ENCODE measurements at regions not wholly inside any gene's neighbourhood (a gene's known extent, or its start where the extent isn't known, plus 50 kb on each side); places are given as distances from the start of the nearest gene placed in this dataset.
"Not testable (repeated sequence)": the region's sequence is repeated elsewhere in the genome, so short reads cannot be mapped to it uniquely, and the experiment has no call there.

DNA sequence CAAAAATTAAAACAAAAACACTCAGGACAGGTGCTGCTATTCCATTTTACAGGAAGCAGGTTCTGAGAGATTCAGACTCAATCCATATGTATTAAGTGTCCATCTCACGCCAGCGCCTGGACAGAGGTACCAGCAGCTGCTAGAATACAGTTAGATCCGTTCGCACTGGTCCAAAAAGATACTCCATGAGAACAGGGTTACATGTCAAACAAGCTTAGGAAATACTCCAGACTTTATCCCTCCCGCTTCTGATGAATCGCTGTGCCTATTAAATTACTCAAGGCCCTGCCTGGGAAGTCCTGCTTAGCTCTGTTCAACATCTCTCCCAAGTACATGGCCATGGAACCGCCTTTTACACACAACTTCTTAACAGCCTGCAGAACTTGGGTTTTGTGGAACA lies 50.2 kb upstream of the SLC35C1 start:
- DNase-seq: no peak

DNA sequence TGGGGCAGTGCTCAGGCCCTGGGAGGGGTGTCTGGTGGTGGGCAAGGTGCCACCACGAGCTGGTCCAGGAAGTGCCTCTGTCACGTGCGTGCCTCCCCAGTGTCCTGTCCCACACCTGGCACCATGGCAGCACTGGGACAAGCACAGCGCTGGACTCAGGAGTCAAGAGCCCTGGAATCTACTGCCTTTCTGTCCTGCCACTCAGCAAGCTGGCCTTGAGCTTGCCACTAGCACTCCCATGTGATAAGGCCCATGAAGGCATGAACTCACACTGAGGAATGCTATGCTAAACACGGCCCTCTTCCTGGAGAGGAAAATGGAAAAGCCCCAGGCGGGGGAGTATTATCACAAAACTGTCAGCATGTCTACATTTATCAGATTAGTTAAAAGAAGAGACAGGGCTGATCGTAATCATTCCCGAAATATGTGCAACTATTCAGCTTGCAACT lies 50.7 kb upstream of the SLC35C1 start:
- no peak for DNase-seq

DNA sequence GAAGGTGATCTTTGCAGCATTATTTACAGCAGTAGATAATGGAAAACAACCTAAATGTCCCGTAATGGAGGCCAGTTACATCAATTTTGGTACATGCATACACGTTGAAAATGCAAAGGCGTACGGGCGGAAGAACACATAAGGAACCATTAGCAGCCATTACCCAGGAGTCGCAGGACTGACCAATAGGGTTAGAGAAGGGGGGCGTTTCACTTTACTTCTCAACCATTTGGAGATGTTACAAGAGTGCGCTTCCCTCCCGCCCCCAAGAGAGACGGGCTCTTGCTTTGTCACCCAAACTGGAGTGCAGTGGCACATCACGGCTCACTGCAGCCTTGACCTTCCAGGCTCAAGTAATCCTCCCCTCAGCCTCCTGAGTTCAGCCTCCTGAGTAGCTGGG lies 52.8 kb upstream of the SLC35C1 start:
- no peak for DNase-seq

DNA sequence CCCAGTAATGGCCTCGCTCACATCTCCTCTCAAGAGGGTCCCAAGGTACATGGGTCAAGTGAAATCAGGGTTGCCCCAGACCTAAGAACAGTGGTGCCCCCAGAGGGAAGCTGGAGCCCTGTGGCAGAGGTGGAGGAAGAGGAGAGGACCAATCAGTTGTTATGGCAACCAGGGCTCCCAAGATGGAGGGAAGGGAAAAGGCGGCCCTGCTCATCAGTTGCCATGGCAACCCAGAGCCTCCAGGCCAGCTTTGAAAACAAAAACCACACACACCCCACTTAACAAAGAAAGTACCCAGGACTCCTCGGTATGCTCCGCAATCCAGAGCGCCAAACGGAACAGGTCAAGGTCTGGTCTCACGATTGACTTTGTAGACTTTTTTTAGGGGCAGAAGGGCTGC lies 53.5 kb upstream of the SLC35C1 start:
- DNase-seq: no peak

DNA sequence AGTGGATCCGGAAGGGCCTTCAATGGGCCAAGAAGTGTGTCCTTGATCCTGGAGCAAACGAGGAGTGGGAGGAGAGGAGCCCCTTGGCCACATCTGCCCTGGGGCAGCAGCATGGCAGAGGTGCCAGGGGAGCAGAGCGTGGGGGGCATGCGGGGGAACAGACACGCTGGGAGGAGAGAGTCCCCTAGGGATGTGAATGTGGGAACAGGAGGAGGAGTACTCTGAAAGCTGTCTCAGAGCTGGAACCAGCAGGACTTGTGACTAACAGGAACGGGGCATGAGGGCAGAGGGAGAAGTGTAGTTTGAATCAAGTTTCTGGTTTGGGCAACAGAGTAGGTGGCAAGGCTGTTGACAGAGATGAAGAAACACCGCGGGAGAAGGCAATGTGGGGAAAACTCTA lies 54.5 kb upstream of the SLC35C1 start:
- DNase-seq: no peak

DNA sequence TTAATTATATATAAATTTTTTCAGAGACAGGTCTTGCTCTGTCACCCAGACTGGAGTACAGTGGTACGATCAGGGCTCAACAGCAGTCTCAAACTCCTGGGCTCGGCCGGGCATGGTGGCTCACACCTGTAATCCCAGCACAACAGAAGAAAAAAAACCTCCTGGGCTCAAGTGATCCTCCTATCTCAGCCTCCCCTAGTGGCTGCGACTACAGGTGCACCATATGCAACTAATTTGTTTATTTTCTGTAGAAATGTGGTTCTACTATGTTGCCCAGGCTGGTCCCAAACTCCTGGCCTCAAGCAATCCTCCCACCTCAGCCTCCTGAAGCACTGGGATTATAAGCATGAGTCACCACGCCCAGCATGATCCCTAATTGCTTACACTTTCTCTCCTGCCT lies 56.1 kb upstream of the SLC35C1 start:
- DNase-seq: no peak

DNA sequence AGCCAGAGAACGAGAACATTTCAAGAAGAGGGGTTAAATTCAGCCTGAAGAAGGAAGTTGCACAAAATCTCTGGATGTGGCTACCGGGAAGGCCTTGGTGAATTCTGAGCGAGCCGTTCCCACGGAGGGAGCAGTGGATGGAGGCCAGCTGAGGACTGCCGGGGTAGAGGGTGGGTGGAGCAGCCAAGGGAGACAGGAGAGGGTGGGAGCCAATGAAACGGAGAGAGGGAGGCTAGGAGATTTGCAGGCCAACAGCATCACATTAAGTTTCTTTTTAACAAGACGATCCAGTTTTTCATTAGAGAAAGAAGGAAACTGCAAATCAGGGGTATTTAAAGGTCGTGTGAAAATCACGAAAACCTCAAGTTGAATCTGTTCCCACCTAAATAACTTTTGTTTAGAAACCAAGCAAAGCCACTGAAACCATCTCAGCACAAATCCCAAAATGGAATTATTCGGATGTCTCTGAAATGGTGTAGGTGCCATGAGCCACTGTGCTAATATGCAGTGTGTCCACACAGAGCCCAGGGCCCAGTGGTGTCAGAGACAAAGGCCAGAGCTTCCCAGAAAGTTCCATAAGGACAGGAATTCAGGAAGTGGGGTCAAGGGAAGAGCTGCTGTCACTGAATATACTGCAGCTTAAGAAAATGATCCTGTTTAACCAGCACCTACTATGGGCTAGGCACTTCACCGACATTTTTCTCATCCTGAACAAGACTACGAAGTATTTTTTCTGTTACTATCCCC lies 59.7 kb upstream of the SLC35C1 start:
- DNase-seq: no peak

DNA sequence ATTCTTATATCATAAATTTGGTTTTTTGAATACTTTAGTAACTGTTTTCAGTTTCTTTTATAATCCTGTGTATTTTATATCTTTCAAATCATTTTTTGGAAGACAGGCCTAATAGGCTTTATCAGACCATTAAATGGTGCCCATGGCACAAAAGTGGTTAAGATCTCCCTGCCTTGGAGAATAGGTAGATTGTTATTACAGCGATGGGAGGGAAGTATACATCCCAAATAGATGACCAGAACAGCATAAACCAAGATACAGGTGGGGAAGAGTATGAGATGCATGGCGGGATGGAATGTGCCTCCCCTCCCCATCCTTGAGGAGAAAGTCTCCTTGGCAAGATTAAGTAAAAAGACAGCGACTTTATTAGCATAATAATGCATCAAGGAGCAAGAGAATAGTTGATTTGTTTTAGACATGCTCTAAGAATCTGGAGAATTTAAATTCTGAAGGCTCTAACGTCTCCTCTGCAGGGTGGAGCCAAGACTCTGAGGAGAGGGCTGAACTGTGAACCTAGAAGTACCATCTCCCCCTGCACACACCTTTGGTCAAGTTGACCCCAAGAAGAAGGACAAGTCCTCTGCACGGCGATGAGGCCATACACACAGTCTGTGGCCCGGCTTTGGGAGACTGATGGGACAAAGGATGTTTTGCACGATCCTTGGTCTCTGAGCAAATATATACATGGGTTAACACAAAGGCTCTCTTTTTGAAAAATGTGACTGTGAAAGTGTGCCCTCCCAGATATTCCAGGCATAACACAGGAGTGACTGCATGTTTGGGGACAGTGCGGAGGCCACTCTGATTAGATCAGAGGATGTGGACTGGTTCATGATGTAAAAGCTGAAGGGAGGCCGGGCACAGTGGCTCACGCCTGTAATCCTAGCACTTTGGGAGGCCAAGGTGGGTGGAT lies 61.1 kb upstream of the SLC35C1 start:
- DNase-seq: no peak

DNA sequence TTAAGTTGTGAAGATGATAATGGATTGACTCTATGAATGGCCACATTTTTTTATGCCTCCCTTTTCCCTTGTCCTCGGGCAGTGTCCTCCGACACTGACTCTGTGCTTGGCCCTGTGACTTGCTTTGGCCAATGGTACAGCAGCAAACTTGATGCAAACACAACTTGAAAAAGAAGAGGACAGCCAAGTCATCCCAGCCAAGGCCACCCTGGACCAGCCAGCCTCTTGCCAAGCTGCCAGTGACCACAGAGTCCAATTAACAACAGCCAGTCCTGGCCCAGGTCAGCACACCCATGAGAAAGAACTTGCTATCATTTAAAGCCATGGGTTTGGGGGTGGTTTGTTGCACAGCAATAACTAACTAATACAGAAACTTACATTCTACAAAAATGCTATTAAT lies 63.4 kb upstream of the SLC35C1 start:
- no peak for DNase-seq

DNA sequence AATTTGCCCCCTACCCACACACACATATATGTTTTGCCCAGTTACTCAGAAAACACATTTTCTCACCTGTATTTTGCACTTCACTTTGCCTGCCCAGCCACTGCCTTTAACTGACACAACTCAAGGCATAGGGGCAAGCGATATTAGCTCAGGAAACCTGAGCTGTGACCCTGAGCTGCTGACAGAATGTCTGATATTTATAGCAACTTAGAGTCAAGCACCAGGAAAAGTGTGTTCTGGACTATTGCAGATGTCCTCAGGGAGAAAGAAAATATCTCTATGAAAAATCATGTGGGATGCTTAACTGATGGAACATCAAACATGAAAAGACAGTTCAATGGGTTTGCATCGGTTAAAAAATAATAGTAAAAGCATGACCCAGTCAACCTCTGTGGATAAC lies 63.9 kb upstream of the SLC35C1 start:
- DNase-seq: no peak

DNA sequence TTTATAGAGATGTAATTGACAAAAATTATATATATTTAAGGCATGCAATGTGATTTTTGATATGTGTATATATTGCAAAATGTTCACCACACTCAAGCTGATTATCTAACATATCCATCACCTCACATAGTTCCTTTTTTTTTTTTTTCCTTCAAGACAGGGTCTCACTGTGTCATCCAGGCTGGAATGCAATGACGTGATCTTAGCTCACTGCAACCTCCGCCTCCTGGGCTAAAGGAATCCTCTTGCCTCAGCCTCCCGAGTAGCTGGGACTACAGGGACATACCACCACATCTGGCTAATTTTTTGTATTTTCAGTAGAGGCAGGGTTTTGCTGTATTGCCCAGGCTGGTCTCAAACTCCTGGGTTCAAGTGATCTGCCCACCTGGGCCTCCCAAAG lies 65.1 kb upstream of the SLC35C1 start:
- no peak for DNase-seq

DNA sequence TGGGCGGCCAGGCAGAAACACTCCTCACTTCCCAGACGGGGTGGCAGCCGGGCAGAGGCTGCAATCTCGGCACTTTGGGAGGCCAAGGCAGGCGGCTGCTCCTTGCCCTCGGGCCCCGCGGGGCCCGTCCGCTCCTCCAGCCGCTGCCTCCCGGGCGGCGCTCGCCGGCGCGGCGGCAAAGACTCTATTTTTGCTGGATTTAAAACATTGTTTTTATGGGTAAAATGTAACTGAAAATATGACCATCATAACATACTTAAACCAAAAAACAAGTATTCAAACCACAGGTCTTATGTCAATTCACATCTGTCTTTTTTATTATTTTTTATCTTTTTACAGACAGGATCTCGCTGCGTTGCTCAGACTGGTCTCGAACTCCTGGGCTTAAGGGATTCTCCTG lies 65.9 kb upstream of the SLC35C1 start:
- not testable (repeated sequence) for DNase-seq

DNA sequence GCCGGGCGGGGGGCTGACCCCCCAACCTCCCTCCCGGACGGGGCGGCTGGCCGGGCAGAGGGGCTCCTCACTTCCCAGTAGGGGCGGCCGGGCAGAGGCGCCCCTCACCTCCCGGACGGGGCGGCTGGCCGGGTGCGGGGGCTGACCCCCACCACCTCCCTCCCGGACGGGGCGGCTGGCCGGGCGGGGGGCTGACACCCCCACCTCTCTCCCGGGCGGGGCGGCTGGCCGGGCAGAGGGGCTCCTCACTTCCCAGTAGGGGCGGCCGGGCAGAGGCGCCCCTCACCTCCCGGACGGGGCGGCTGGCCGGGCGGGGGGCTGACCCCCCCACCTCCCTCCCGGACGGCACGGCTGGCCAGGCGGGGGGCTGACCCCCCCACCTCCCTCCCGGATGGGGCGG lies 66.8 kb upstream of the SLC35C1 start:
- not testable (repeated sequence) for DNase-seq

DNA sequence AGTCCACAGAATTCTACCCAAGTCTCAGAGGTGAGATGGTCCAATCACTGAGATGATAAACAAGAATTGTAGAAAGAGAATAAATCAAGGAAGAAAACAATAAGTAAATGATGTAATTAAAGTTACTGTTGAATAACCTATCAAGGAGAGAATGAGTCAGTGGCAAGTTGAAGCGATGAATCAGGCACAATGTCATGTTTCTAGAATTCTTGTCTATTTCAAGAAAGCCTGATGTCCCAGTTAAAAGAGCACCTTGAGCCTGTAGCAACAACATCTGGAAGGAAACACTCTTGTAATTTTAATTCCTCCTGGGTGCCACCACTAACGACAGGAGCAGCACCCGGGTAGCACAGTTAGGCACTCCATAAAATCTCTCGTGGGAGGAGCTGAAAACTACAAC lies 67.9 kb upstream of the SLC35C1 start:
- DNase-seq: no peak

DNA sequence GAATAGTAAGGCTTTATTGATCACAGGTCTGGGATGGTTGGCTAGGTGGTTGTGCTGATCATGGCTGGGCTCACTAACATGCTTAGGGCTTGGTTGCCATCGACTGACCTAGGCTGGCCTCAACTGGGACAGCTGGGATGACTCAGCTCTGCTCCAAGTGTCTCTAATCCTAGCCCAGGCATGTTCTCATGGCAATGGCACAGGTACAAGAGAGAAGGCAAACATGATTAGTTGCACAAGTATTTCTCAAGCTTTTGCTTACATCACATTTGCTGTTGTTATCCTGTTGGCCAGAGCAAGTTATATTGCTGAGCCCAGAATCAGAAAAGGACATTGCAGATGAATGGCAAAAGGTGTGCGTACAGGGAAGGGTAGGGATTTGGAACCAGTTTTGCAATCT lies 68.5 kb upstream of the SLC35C1 start:
- no peak for DNase-seq

DNA sequence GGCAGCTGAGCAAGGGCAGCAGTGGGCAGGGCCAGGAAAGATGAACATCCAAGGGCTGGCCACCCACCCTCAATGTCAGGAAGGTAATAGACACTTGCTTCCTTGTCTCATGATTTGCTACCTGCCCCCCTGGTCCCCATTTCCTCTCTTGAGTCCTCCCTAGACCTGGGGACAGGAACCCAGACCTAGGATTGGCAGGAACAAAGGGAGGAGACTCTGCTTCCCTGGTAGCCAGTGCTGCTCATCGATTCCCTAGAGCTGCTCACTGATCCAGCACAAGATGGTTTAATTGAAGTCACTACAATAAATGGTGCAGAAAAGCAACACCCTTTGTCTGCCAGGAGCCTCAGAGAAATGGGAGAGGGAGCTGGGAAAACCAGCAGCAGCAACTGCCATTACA lies 67.8 kb upstream of the CHST1 start:
- DNase-seq: no peak

DNA sequence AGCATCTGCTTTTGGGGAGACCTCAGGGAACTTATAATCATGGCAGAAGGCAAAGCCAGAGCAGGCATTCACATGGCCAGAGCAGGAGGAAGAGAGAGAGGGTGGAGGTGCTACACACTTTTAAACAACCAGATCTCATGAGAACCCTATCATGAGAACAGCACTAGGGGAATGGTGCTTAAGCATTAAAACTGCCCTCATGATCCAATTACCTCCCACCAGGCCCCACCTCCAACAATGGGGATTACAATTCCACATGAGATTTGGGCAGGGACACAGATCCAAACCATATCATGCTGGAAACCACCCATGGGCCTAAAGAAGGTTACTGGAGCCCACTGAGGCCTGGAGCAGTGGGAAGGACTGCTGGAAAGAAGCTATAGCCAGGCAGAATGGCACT lies 66.9 kb upstream of the CHST1 start:
- no peak for DNase-seq

DNA sequence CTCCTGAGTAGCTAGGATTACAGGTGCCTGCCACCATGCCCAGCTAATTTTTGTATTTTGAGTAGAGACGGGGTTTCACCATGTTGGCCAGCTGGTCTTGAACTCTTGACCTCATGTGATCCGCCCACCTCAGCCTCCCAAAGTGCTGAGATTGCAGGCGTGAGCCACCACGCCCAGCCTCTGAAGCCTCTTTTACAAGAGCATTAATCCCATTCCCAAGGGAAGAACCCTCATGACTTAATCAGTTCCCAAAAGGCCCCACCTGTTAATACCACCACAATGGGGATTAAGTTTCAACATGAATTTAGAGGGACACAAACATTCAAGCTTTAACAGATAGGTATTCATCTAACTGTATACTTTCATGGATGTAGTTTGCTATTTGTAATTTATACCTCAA lies 65.7 kb upstream of the CHST1 start:
- DNase-seq: not testable (repeated sequence)

DNA sequence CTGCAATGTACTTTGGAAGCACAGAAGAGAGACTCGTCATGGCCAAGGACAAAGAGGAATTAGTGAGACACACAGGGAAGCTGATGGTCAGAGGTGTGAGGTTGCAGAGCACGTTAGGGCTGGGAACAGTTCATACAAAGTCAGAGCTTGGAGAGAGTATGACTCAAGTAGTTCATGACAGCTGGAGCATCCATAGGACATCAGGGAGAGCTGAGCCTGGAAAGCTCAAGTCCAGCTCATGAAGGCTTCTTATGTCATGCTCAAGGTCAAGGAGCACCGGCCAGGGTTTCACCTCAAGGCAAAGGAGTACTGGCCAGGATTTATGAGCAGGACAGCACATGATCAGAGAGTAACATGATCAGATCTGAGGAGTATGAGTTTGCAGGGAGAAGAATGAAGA lies 64.6 kb upstream of the CHST1 start:
- DNase-seq: no peak

DNA sequence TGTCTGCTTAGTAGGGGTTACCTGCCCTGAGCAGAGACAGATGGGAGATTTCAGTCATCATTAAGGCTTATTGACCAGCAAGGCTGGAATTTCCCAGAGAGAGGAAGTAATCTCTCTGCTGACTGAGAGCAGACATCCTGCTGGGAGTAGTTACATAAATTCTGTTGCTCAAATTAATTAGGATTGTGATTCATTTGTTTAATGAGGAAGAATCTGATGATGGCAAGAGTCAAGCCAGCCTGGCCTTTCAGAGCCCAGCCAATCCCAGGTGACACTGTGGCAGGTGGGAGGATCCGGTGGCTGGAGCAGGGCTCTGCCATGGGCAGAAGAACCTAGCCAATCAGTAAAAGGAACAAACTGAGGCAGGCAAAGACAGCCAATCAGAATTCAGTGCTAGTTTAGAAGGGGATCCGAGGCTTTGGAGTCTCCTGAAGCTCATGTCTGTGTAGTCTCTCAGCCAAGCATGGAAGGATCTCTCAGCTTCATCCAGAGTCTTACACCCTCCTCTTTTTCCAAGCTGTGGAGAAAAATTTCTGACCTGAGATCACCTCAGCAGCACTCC lies 61.2 kb upstream of the CHST1 start:
- peak; percentile 12 for DNase-seq

DNA sequence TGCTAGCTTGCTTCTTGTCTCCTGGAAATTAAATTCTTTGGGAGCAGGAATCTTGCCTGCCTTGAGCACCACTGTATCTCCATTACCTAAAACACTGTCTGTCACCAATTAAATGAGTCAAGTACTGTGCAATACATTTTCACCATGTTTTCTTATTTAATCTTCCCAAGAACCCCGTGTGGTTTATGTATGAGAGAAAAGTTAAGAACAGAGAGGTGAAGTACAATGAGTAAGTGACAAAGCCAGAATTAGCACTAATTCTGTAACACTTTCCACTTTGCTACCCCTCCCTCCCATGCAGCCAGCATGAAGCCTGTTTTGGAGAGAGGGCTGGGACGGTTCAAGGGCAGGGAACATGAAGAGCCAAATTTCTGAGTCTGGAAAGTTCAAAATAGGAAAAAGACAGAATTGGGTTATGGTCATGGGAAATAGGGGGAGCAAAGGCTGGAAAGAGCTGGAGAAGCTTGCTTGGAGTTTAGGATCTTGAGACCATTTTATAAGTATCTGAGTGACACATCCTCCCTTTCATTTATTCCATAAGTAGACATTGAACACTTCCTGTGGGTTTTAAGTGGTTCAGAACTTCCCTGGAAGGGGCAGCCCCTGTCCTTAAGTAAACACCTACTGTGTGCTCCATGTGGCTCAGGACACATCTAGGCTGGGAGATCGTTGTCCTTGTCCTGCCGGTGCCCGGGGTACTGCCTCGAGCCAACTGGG lies 60.5 kb upstream of the CHST1 start:
- DNase-seq: peak; percentile 22

DNA sequence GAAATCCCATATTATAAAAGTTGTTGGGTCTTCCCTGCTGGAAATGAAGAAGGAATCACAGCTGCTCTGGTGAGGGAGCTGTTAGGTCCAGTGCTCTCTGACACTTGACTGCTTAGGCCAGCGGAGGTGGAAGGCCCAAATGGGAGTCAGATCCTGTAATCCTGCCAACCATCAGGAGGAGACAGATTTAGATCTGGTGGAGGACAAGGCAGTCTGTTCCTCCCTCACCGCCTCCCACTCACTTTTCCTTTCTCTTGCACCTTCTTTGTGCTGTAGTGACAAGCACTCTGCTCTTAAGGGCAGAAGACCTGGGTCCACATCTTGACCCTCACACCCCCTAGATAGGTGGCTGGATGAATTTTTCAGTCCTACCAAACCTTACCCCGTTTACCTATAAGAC lies 59.7 kb upstream of the CHST1 start:
- no peak for DNase-seq

DNA sequence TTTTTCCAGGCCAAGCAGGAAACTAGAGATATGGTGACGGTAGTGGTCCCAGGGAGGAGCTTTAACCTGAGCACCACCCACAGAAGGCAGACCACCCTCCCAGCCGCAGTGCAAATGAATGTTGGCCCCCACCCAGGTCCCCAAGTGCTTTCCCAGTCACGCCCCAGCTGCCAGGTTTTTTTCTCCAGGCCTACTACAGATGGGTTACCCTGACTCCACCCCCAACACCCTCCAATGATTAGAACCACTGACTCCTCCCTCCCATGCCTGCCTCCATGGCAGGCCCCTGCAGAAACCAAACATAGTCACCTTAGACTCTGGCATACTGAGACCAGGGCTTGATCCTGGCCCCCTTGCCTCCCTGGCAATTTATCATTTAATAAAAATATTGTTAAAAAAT lies 58.7 kb upstream of the CHST1 start:
- DNase-seq: no peak

Data from stimulated activated CD4-positive, alpha-beta T cell treated with anti-CD3 and anti-CD28 coated beads, Interleukin-15, amount 100 ng/mL, for 24 hours (primary cell).